A204.1 (cell line): ENCODE measurements at regions not wholly inside any gene's neighbourhood (a gene's known extent, or its start where the extent isn't known, plus 50 kb on each side); places are given as distances from the start of the nearest gene placed in this dataset.
"Not testable (repeated sequence)": the region's sequence is repeated elsewhere in the genome, so short reads cannot be mapped to it uniquely, and the experiment has no call there.

Experiments used
- FAIRE-seq: peaks from 2 replicates; lab custom pipeline; 2012; peaks lifted over from hg19 to GRCh38; lab: Jason Lieb, UNC

DNA sequence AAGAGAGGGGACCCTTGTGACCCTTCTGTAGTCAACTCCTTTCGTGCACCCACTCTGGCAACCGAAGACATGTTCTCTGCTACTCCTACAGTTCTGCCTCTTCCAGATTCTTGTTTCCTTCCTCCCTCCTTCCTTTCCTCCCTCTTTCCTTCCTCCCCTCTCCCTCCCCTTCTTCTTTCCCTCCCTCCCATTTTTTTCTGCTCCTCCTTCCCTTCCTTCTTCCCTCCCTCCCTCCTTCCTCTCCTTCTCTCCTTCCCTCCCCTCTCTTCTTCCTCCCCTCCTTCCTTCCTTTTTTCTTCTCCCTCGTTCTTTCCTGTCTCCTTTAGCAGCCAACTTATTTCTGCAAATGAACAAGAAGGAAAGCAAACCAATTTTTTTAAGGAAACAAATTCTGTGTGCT is 111.5 kb downstream of the NPTX2 start:
- FAIRE-seq, result no peak

DNA sequence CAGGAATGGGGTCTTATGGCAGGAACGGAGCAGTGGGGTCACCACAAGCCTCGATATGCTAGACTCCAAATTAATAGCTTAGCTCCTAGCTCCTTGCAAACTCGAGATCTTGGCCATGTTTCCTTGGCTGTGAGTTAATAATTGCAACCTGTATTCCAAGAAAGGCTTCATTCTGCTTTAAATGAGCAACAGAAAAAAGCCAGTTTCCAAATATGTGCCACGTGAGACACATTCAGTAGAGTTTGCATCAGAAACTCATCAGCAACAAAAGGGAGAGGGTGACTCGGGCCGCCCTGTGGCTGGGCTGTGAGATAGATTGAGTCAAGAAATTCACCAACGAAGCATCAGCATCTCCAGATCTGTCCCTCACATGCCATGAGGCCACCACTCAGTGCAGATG is 112.0 kb downstream of the NPTX2 start:
- FAIRE-seq, result no peak

DNA sequence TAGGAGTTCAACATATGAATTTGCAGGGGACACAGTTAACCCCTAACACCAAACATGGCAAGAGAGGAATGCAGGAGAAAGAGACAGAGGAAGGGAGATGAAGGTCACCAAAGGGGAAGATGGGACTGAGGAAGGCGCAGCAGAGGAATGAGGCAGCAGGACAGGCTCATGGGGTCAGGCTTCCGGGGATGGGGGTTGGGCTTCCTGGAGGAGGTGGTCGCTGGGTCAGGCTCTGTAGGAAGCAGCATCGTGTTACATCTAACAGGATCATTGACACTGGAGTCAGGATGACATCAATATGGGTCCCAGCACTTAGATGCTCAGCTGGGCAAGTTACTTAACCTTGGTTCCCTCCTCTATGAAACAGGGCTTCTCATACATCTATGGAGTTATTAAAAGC is 113.2 kb downstream of the NPTX2 start:
- no peak for FAIRE-seq

DNA sequence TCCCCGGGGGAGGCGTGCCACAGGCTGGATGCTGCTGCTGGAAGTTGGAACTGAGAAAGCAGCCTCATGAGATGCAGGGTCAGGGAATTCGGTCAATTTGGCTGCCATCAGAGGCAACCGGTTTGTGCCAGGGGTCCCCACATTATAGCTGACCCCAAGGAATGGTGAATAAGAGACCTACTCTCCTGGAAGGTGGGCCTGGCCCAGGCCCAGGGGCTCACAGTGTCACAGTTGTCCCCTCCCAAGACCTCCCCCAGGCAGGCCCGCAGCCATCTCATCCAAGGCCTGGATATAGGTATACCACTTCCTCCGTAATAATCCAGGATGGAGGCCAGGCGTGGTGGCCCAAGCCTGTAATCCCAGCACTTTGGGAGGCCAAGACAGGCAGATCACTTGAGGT is 114.6 kb downstream of the NPTX2 start:
- FAIRE-seq, result no peak

DNA sequence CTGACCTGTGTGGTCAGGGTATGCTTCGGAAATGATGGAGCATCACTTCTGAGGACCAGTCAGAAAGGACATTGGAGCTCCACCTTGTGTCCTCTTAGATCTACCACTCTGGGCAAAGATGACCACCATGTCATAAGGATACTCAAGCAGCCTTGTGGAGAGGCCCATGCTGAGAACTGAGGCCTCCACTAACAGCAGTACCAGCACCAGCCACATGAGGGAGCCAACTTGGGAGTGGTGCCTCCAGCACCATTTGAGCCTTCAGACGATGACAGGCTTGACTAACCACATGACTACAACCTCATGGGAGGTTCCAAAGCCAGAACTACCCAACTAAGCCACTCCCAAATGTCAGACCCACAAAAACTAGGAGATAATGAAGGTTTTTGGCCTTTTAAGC is 116.0 kb downstream of the NPTX2 start:
- no peak for FAIRE-seq

DNA sequence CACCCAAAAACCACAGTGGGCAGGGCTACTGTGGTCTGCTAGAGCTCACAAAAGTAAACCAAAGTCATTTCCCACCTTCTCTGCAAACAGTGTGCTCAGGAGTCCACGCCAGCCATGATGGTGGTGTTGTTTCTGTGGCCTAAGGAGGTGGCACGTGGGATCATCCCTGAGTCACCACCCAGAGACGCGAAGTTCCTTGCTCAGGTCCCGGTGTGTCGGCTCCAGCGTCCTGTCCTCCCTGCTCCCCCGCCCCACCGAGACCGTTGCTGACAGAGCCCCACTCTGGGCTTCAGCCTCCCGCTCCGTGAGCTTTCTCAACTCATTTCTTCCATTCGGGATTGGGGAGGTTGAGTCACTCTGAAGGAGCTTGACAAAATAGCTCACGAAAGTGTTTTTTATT is 118.7 kb downstream of the NPTX2 start:
- FAIRE-seq, result no peak

DNA sequence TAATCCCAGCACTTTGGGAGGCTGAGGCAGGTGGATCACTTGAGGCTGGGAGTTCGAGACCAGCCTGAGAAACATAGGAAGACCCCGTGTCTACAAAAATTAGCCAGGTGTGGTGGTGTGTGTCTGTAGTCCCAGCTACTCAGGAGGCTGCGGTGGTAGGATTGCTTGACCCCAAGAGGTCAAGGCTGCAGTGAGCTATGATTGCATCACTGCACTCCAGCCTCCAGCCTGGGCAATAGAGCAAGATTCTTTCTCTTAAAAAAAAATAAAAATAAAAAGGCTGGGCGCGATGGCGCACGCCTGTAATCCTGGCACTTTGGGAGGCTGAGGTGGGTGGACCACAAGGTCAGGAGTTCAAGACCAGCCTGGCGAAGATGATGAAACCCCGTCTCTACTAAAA is 119.4 kb downstream of the NPTX2 start:
- not testable (repeated sequence) for FAIRE-seq

DNA sequence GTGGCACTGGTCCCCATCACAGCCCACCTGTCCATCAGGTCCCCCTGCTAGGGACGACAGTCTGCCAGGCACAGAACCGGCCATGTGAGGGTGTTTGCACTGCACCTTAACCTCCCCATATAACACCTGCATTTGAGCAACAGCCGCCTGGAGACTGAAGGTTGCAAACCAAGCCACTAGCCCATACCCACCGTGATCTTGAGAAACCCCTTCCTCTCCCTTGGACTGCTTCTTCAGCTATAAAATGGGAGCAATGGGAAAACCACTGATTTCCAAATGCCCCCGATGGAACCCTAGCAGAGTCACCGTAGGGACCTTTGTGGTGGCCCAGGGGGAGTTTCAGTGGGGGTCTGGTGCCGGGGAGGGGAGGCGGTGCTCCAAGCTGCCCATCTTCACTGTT is 120.1 kb downstream of the NPTX2 start:
- no peak for FAIRE-seq

DNA sequence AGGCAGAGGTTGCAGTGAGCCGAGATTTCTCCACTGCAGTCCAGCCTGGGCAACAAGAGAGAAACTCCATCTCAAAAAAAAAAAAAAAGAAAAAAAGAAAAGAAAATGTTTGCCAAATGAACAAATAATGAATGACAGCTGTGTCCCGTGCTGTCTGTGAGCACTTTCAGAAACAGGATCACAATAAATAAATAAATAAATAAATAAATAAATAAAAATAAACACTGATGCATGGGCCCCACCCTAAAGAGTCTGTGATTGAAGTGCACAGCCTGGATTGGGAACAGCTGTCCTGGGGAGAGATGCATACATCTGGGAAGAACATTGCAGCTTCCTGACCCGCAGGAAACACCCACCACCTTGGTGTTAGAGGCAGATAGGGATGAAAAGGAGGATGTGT is 123.6 kb downstream of the NPTX2 start:
- no peak for FAIRE-seq

DNA sequence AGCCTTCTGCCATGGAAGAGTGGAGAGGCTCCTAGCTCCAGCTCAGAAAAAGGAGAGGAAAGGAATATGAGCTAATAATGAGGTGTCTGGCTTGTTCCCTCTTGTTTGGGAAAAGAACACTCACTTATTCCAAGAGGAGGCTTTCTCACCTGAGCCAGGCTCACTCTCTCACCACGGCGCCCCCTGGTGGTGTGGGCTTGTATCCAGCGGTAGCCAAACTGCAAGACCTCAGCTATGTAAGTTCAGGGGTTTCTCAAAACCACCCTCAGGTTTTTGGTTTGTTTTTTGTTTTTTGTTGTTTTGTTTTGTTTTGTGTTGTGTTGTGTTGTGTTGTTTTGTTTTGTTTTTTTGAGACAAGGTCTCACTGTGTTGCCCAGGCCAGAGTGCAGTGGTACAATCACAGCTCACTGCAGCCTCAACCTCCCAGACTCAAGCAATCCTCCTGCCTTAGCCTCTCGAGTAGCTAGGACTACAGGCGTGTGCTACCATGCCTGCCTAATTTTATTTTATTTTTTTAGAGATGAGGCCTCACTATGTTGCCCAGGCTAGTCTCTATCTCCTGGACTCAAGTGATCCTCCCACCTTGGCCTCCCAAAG is 124.0 kb downstream of the TMEM130 start:
- FAIRE-seq, result peak; percentile 58

DNA sequence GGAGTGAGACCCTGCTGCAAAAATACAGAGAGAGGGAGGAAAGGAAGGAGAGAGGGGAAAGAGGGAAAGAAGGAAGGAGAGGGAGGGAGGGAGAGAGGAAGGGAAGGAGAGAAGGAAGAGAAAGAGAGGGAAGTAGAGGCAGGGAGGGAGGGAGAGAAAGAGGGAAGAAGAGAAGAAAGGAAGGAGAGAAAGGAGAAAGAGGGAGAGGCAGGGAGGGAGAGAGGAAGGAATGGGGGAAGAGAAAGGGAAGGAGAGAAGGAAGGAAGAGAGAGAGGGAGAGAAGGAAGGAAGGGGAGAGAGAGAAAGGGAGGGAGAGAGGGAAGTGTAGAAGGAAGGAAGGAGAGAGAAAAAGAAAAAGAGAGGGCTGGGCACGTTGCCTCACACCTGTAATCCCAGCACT is 121.7 kb downstream of the TMEM130 start:
- FAIRE-seq, result no peak

DNA sequence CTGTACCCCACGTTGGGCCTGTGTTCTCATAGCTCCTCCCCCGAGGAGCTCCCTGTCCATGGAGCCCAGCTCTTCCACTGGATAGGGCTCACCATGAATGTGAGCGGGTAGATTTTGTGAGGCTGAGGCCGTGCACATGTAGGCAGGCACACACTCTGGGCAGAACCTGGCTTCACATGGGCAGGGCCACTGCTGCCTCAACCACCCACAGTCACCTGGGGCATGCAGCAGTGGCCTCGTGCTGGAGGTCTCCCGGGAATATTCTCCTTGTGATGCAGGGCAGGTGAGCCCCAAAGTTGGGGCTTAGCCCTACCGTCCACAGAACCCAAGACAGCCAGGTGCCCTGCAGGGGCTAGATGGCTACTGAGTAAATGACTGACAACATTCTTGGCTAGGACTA is 116.6 kb downstream of the TMEM130 start:
- FAIRE-seq, result no peak

DNA sequence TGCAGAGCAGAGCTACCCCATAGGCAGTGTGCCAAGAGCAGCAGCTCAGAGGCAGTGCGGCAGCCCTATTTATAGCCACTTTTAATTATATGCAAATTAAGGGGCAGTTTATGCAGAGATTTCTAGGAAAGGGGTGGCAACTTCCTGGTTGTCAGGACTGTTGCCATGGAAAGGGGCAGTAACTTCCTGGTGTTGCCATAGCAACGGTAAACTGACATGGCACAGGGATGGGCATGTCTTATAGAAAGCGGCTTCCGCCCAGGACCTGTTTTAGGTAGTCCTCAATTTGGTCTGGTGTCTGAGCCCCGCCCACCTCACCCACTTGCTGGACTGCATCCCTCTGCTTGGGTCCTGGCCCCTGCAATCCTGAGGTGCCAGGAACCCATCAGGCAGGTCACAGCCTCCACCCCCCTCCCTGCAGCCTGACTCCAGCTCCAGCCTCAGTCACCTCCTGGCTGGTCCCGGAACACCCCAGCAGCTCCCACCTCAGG is 115.8 kb downstream of the TMEM130 start:
- FAIRE-seq, result no peak

DNA sequence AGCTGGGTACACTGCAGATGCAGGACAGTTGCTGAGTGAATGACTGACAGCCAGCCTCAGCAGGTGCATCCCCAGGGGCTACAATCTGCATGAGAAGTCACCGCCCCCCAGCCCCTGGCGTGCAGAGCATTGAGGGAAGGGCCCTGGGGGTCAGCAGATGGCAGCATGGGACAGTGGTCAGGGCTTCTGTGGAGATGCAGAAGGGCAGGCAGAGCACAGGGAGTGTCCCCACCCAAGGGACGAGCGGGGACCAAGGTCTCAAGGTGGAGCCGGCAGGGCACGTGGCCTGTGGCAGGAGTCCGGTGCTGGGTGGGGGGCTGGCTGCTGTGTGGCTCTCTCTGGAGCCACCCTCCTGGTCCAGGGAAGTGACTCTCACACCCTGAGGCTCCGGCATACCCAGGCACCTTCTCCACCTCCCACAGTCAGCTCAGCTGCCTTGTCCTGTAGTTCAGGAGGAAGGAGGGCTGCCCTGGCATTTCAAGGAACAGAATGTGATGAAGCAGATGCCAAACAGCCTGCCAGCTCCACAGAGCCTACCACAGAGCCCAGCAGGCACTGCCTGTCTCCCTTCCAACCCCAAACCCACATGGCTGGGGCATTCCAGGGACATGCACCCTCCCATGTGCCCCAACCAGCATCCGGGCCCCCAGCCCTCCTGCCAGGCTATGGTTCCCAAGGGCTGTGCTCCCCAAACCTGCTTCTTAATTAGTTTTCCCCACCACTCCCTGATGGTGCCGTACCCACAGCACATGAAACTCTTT is 114.5 kb downstream of the TMEM130 start:
- FAIRE-seq, result no peak

DNA sequence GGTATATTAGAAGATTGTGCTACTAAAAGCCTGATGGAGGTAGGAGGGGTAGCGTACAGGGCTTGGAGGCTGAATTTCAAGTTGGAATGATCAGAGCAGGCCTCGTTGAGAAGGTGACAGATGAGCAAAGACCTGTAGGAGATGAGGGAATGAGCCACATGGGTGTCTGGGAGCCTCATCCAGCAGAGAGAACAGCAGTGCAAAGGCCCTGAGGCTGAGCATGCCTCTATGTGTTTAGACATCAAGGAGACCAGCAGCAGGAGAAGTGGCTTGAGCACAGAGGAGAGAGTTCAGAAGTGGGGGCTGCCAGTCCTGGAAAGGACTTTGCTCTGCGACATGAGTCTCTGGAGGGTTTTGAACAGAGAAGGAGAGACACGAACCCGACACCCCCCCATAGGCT is 111.7 kb downstream of the TMEM130 start:
- no peak for FAIRE-seq

DNA sequence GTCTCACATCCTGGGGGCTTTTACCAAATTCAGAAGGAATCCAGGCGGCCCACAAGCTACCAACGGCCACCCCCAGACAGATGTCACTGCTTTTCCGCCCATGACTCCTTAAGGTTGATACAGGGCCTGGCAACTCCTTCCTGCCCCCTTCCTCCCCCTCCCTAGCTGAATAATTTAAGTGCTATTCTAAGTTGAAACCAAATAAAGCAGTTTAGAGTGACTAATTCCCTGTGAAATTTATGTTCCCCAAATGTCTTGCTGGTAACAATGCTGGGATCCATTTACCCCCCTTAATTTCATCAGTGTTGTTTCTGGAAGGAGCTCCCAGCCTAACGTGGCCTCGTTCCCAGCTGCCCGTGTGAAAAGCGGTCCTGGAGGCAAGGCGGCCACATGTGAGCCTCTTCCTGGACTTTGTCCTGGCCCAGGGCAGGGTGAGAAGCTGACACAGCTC is 109.6 kb downstream of the TMEM130 start:
- FAIRE-seq, result no peak

DNA sequence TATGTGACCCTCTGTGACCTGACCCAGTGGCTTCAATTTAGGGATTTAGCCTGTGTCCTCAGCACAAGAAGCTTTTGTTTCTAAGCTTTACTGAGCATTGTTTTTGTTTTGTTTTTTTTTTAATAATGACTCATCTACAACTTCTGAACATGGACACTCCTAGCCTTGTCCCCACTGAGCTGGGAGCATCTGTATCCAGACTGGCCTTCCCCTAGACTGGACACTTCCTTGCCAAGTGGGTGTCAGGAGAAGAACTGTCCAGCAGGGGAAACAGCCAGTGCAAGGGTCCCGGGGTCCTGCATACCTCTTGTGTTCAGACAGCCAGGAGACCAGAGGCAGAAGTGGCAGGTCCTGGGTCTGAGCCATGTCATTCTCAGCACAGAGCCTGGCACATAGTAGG is 108.6 kb downstream of the TMEM130 start:
- FAIRE-seq, result no peak

DNA sequence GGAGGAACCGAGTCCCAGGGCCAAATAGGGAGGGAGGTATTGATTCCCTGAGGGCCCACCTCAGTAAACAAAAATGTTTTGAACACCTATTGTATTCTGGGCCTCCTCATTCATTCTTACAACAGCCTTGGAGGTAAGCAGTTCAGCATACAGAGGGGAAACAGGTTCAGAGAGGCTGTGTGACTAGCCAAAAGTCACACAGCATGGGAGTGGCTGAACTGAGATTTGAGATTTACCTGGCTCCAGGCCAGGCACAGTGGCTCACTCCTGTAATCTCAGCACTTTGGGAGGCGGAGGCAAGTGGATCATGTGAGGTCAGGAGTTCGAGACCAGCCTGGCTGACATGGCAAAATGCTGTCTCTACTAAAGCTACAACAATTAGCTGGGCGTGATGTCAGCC is 107.2 kb downstream of the TMEM130 start:
- FAIRE-seq, result no peak

DNA sequence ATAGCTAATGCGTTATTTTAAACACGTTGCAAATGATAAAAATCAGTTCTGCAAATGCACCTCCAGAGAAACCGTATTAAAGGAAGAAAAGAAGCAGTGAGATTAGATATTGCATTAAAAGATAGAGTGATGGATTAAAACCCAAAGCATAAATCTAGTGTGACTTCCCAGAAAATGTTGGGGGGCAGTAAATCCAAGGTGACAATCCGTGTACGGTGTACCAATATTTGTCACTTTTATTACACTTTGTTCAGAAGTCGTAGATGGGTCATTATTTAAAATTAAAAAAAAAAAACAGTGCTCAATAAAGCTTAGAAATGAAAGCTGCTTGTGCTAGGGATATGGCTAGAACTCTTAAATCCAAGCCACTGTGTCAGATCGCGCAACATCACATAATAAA is 106.4 kb downstream of the TMEM130 start:
- FAIRE-seq, result no peak

DNA sequence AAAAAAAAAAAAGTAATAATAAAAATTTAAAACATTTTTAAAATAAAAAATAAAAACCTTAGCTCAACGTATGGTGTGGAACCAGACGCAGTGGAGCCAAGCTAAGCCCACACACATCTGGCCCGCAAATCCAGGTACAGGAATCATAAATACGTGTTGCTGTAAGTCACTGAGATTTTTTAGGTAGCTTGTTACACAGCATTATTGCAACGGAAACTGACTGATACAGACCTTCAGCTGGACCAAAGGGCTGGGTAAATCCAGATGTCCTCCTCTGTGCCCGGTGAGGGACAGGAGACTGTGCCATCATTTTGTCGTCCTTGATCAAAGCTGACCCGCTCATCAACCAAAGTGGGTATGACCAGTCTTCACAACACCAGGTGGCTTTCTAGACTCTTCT is 104.9 kb downstream of the TMEM130 start:
- no peak for FAIRE-seq

DNA sequence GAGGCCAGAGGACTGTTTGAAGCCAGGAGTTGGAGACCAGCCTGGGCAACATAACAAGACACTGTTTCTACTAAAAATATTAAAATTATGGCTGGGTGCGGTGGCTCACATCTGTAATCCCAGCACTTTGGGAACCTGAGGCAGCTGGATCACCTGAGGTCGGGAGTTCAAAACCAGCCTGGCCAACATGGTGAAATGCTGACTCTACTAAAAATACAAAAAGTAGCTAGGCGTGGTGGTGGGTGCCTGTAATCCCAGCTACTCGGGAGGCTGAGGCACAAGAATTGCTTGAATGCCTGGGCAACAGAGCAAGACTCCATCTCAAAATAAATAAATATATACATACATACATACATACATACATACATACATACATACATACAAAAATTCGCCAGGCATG is 99.7 kb downstream of the TMEM130 start:
- not testable (repeated sequence) for FAIRE-seq

DNA sequence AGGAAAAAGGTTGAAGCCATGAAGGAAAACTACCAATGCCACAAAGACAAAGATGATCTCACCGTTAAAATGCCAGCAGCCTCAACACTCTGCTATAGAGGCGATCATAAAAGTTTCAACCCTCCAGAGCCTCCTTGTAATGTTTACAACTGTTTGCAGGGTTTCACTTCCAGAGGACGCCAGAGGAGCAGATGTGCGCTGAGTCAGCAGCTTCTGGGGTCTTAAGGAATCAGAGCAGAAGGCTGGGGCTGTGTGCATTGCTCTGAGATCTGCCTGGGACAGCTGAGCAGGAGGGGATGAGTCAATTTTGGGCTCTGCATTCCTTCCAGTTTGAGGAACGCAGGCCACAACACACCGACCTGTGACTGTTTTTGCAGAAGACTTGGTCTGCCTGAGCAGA is 98.3 kb downstream of the TMEM130 start:
- no peak for FAIRE-seq

DNA sequence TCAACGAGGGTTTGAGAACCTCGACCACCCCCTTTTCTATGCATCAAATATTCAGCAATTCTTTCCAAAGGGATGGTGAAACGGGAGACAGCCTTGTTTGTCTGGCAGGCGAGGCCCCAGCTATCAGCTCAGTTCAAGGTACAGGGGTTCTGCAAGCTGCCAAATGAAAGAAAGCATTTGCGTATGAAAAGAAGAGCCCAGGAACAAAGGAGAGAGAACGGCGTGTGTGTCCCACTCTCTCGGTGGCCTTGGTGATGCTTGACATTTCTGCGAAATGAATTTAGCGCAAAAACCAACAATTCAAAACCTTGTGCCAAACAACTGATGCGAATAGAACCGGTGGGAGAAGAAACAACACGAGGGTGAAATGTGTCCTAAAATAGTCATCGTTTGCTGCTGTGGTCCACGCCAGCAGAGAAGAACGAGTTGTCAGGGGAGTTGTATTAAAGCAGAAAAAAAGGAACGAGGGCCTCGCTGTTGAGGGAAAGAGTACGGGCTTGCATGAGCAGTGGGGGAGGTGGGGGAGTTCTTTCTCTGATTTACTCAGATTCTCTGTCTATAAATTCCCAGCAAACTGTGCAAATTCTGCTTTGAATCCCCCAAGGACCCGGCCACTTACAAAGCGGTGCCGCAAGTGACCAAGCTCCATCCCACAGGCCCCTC is 97.7 kb downstream of the TMEM130 start:
- no peak for FAIRE-seq

DNA sequence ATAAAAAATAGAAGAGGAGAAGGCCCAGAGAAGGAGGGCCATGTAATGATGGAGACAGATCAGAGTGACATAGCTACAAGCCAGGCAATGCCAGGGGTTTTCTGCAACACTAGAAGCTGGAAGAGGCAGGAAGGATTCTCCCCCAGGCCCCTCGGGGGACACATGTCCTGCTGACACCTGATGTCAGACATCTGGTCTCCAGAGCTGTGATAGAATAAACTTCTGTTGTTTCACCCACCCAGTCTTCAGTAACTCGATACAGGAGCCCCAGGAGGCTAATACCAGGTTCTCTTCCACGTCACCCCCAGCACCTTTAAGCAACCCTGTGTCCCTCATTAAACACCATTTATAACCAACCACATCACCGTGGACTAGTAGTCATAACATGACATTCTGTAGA is 94.9 kb downstream of the TMEM130 start:
- FAIRE-seq, result no peak
